ENCODE measurements at regions not wholly inside any gene's neighbourhood (a gene's known extent, or its start where the extent isn't known, plus 50 kb on each side); places are given as distances from the start of the nearest gene placed in this dataset.

GRCh38 chr14:101460521-101460920 is 100.8 kb upstream of the DIO3 start:
- TF ChIP-seq CTCF (IDR thresholded peaks at IDR 0.05; ENCODE audit: insufficient read depth, low read depth, low read length, missing control alignments) = no peak
- H3K4me3 ChIP-seq (ENCODE audit: low read length) = no peak overlapping the region
- DNase-seq (ENCODE audit: low read depth) = no peak

GRCh38 chr14:101460986-101461750 is 100.1 kb upstream of the DIO3 start:
- TF ChIP-seq CTCF (IDR thresholded peaks at IDR 0.05; ENCODE audit: insufficient read depth, low read depth, low read length, missing control alignments) = no peak
- DNase-seq (ENCODE audit: low read depth) = no peak
- H3K4me3 ChIP-seq (ENCODE audit: low read length) = no peak overlapping the region

- H3K4me3 ChIP-seq (ENCODE audit: low read length) = no peak overlapping the region
- no peak for TF ChIP-seq CTCF (IDR thresholded peaks at IDR 0.05; ENCODE audit: insufficient read depth, low read depth, low read length, missing control alignments)
- DNase-seq (ENCODE audit: low read depth) = no peak
Observed at GRCh38 chr14:101461891-101462290, 99.4 kb upstream of the DIO3 start.

GRCh38 chr14:101462726-101463565 is 98.3 kb upstream of the DIO3 start:
- no peak overlapping the region for H3K4me3 ChIP-seq (ENCODE audit: low read length)
- no peak for DNase-seq (ENCODE audit: low read depth)
- TF ChIP-seq CTCF (IDR thresholded peaks at IDR 0.05; ENCODE audit: insufficient read depth, low read depth, low read length, missing control alignments) = no peak

GRCh38 chr14:101463566-101464171 is 97.6 kb upstream of the DIO3 start:
- no peak for DNase-seq (ENCODE audit: low read depth)
- TF ChIP-seq CTCF (IDR thresholded peaks at IDR 0.05; ENCODE audit: insufficient read depth, low read depth, low read length, missing control alignments) = no peak
- no peak overlapping the region for H3K4me3 ChIP-seq (ENCODE audit: low read length)

GRCh38 chr14:101464310-101464983 is 96.8 kb upstream of the DIO3 start:
- DNase-seq (ENCODE audit: low read depth) = no peak
- no peak for TF ChIP-seq CTCF (IDR thresholded peaks at IDR 0.05; ENCODE audit: insufficient read depth, low read depth, low read length, missing control alignments)
- no peak overlapping the region for H3K4me3 ChIP-seq (ENCODE audit: low read length)

Measured in epithelial cell of esophagus (primary cell).